ENCODE measurements at regions not wholly inside any gene's neighbourhood (a gene's known extent, or its start where the extent isn't known, plus 50 kb on each side); places are given as distances from the start of the nearest gene placed in this dataset.

- DNase-seq = no peak
These were observed 141.6 kb downstream of the KCNJ12 start for GRCh38 chr17:21517538-21518293.

GRCh38 chr17:21522755-21523336, 146.7 kb downstream of the KCNJ12 start:
- no peak for DNase-seq

GRCh38 chr17:21523497-21524210, 147.5 kb downstream of the KCNJ12 start:
- no peak for DNase-seq

GRCh38 chr17:21524211-21524591, 148.0 kb downstream of the KCNJ12 start:
- DNase-seq = no peak

GRCh38 chr17:21525464-21526130, 149.4 kb downstream of the KCNJ12 start:
- no peak for DNase-seq

GRCh38 chr17:21528031-21528695, 152.0 kb downstream of the KCNJ12 start:
- DNase-seq = no peak

GRCh38 chr17:21530311-21530710, 154.2 kb downstream of the KCNJ12 start:
- no peak for DNase-seq

GRCh38 chr17:21530841-21531240, 154.7 kb downstream of the KCNJ12 start:
- no peak for DNase-seq

- DNase-seq = no peak
These were observed 156.7 kb downstream of the KCNJ12 start for GRCh38 chr17:21532763-21533385.

- DNase-seq = no peak
These were observed 156.5 kb upstream of the KCNJ18 start for GRCh38 chr17:21535686-21536375.

- DNase-seq = no peak
These were observed 155.0 kb upstream of the KCNJ18 start for GRCh38 chr17:21537302-21537701.

- DNase-seq = no peak
These were observed 153.7 kb upstream of the KCNJ18 start for GRCh38 chr17:21538615-21539014.

GRCh38 chr17:21539146-21539545, 153.2 kb upstream of the KCNJ18 start:
- peak; percentile 28 for DNase-seq

- DNase-seq = no peak
These were observed 151.8 kb upstream of the KCNJ18 start for GRCh38 chr17:21540502-21540901.

- no peak for DNase-seq
These were observed 150.3 kb upstream of the KCNJ18 start for GRCh38 chr17:21542070-21542469.

- DNase-seq = no peak
These were observed 149.3 kb upstream of the KCNJ18 start for GRCh38 chr17:21542991-21543390.

GRCh38 chr17:21545064-21545463, 147.3 kb upstream of the KCNJ18 start:
- no peak for DNase-seq

- DNase-seq = no peak
These were observed 144.1 kb upstream of the KCNJ18 start for GRCh38 chr17:21548236-21548635.

- peak; percentile 64 for DNase-seq
These were observed 143.1 kb upstream of the KCNJ18 start for GRCh38 chr17:21549107-21549687.

- peak; percentile 82 for DNase-seq
These were observed 142.3 kb upstream of the KCNJ18 start for GRCh38 chr17:21550031-21550430.

GRCh38 chr17:21551081-21551881, 141.0 kb upstream of the KCNJ18 start:
- peak; percentile 59 for DNase-seq
